PC-3 (cell line): ENCODE measurements at regions not wholly inside any gene's neighbourhood (a gene's known extent, or its start where the extent isn't known, plus 50 kb on each side); places are given as distances from the start of the nearest gene placed in this dataset.

Experiments used
- ATAC-seq: fragments of 200-7000 bp; cut with Tn5 transposase; 2 replicates; pipeline ENCODE4 v1.9.1; 2020; ENCODE audit warnings: mild to moderate bottlenecking, moderate library complexity
- BruUV-seq: library from RNA; stranded (reverse); fragments of 400-500 nt; replicated peaks from 2 replicates; lab custom pipeline; 2021; lab: Mats Ljungman, UMichigan
- CTCF ChIA-PET: fragments of 300-600 bp; sonication (Branson Sonifier 250); formaldehyde crosslinking; loops from one replicate; lab custom pipeline; 2022; ENCODE audit warnings: antibody characterized with exemption; lab: Charles Lee
- POLR2A ChIA-PET: fragments of 300-600 bp; sonication (Branson Sonifier 250); formaldehyde crosslinking; loops from one replicate; lab custom pipeline; 2022; ENCODE audit warnings: antibody characterized with exemption; ENCODE audit not compliant: unreplicated experiment; lab: Charles Lee
- DNase-seq: peaks from one replicate; pipeline ENCODE4 v3.0.0-alpha.2; 2015
- H2AFZ ChIP-seq: fragments of 300-600 bp; sonication (generic); 2 replicates; pipeline ENCODE4 v1.6.0; 2016; ENCODE audit warnings: antibody characterized with exemption, low read length
- H3F3A ChIP-seq: fragments of 300-600 bp; sonication (generic); one replicate; pipeline ENCODE4 v1.6.0; 2017; ENCODE audit warnings: antibody characterized with exemption, low read length, control low read depth, mild to moderate bottlenecking; ENCODE audit not compliant: unreplicated experiment
- H3K27ac ChIP-seq: fragments of 300-600 bp; sonication (generic); 2 replicates; pipeline ENCODE4 v1.5.1; 2016; ENCODE audit warnings: mild to moderate bottlenecking, low read length
- H3K27me3 ChIP-seq: fragments of 300-600 bp; sonication (generic); 2 replicates; pipeline ENCODE4 v1.6.1; 2016; ENCODE audit warnings: low read length, mixed read lengths
- H3K36me3 ChIP-seq: fragments of 300-600 bp; sonication (generic); 2 replicates; pipeline ENCODE4 v1.6.1; 2016; ENCODE audit warnings: low read depth, mixed run types, low read length, mixed read lengths
- H3K4me1 ChIP-seq: fragments of 300-600 bp; sonication (generic); 2 replicates; pipeline ENCODE4 v1.5.1; 2016; ENCODE audit warnings: low read length; ENCODE audit not compliant: insufficient read depth
- H3K4me2 ChIP-seq: fragments of 300-600 bp; sonication (generic); 2 replicates; pipeline ENCODE4 v1.6.0; 2016; ENCODE audit warnings: low read length
- H3K4me3 ChIP-seq: fragments of 300-600 bp; sonication (generic); 2 replicates; pipeline ENCODE4 v1.5.1; 2016; ENCODE audit warnings: mild to moderate bottlenecking, low read length, mixed read lengths
- H3K79me2 ChIP-seq: fragments of 300-600 bp; sonication (generic); 2 replicates; pipeline ENCODE4 v1.6.1; 2017; ENCODE audit warnings: low read length, mixed read lengths
- H3K9ac ChIP-seq: fragments of 300-600 bp; sonication (generic); 2 replicates; pipeline ENCODE4 v1.6.0; 2016; ENCODE audit warnings: mild to moderate bottlenecking, low read length
- H3K9me2 ChIP-seq: fragments of 300-600 bp; sonication (generic); replicated peaks from 2 replicates; pipeline ENCODE4 v1.6.1; 2016; ENCODE audit warnings: mixed run types, low read length, mixed read lengths
- H3K9me3 ChIP-seq: fragments of 300-600 bp; sonication (generic); 2 replicates; pipeline ENCODE4 v1.6.1; 2016; ENCODE audit warnings: low read length, mixed read lengths
- H4K20me1 ChIP-seq: fragments of 300-600 bp; sonication (generic); 2 replicates; pipeline ENCODE4 v1.6.1; 2016; ENCODE audit warnings: low read length, mixed read lengths
- EZH2 ChIP-seq: fragments of 300-600 bp; sonication (generic); IDR thresholded peaks from one replicate; pipeline ENCODE4 v1.6.1; 2017; ENCODE audit warnings: antibody characterized with exemption, mild to moderate bottlenecking, low read length; ENCODE audit not compliant: unreplicated experiment
- EZH2phosphoT487 ChIP-seq: fragments of 300-600 bp; sonication (generic); IDR thresholded peaks from 2 replicates; pipeline ENCODE4 v1.6.1; 2018; ENCODE audit warnings: mild to moderate bottlenecking, antibody characterized with exemption, low read length, borderline replicate concordance
- intact Hi-C: fragments of 100-400 bp; cut with micrococcal nuclease; formaldehyde crosslinking; loops from 2 replicates; pipeline ENCODE4 v1.9.0; 2023
- TF ChIP-seq, protein P1 (sequence below): fragments of 300-600 bp; sonication (generic); conservative IDR thresholded peaks from 2 replicates; pipeline ENCODE4 v1.5.1; 2017; ENCODE audit warnings: antibody characterized with exemption, low read depth, mild to moderate bottlenecking, low read length

DNA sequence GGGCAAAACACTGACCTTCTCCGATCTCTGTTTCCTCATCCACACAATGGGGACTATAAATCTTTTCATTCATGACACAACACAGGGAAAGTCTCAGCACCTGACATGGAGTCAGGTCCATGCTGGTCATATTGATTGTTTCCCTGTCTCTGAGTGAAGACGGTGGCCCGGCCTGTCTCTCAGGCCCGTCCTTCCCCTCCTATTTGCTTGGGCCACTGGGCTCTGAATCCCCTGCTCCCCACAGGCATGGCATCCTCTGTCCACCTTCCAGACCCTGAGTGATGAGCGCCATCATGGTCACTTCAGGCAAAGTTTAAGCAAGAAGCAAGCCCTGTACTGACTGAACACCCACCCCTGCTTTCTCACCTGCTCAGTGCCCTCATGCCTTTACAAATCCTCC is 113.3 kb upstream of the ALX4 start:
- intact Hi-C loops, result no loop called here
- H3K36me3 ChIP-seq, result no peaks in the 10 kb centered on the region
- no peak overlapping the region for H2AFZ ChIP-seq
- no peak for ATAC-seq
- ChIA-PET CTCF (no interaction called here), POLR2A (no interaction called here)
- H3K4me1 ChIP-seq, result no peaks in the 10 kb centered on the region
- DNase-seq, result no peak
- H3K4me3 ChIP-seq, result no peak overlapping the region
- no peak for TF ChIP-seq EZH2phosphoT487
- no peaks in the 10 kb centered on the region for H3K9me3 ChIP-seq
- no peaks in the 10 kb centered on the region for H3K79me2 ChIP-seq
- no peaks in the 10 kb centered on the region for H3F3A ChIP-seq
- H3K9ac ChIP-seq, result no peak overlapping the region
- H3K27me3 ChIP-seq, result peaks cover 12% of the 10 kb centered on the region
- no peaks in the 10 kb centered on the region for H4K20me1 ChIP-seq
- H3K4me2 ChIP-seq, result no peak overlapping the region
- H3K27ac ChIP-seq, result no peak overlapping the region
- BruUV-seq, result no TSS peak
- H3K9me2 ChIP-seq, result no peaks in the 10 kb centered on the region

- ATAC-seq, result no peak
- DNase-seq, result peak; percentile 14
- Histone ChIP-seq H3F3A (no peaks in the 10 kb centered on the region), H3K27me3 (peaks cover 11% of the 10 kb centered on the region), H3K9me2 (no peaks in the 10 kb centered on the region), H3K36me3 (no peaks in the 10 kb centered on the region), H3K4me2 (no peak overlapping the region), H3K27ac (no peak overlapping the region), H3K79me2 (no peaks in the 10 kb centered on the region), H4K20me1 (no peaks in the 10 kb centered on the region), H2AFZ (no peak overlapping the region), H3K4me1 (no peaks in the 10 kb centered on the region), H3K9me3 (no peaks in the 10 kb centered on the region), H3K4me3 (no peak overlapping the region), H3K9ac (no peak overlapping the region)
- BruUV-seq, result no TSS peak
- POLR2A ChIA-PET, result no interaction called here
- intact Hi-C loops, result no loop called here
- CTCF ChIA-PET, result no interaction called here
- TF ChIP-seq, protein P1, sequence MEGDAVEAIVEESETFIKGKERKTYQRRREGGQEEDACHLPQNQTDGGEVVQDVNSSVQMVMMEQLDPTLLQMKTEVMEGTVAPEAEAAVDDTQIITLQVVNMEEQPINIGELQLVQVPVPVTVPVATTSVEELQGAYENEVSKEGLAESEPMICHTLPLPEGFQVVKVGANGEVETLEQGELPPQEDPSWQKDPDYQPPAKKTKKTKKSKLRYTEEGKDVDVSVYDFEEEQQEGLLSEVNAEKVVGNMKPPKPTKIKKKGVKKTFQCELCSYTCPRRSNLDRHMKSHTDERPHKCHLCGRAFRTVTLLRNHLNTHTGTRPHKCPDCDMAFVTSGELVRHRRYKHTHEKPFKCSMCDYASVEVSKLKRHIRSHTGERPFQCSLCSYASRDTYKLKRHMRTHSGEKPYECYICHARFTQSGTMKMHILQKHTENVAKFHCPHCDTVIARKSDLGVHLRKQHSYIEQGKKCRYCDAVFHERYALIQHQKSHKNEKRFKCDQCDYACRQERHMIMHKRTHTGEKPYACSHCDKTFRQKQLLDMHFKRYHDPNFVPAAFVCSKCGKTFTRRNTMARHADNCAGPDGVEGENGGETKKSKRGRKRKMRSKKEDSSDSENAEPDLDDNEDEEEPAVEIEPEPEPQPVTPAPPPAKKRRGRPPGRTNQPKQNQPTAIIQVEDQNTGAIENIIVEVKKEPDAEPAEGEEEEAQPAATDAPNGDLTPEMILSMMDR, result no peak
- TF ChIP-seq EZH2 (no peak), EZH2phosphoT487 (no peak)
Measured at GRCh38 chr11:44424841-44425240, 114.9 kb upstream of the ALX4 start.

GRCh38 chr11:44426119-44426518 is 116.2 kb upstream of the ALX4 start:
- BruUV-seq, result no TSS peak
- Histone ChIP-seq H3K4me1 (no peaks in the 10 kb centered on the region), H3F3A (no peaks in the 10 kb centered on the region), H3K9ac (no peak overlapping the region), H3K79me2 (no peaks in the 10 kb centered on the region), H3K4me2 (no peak overlapping the region), H3K9me3 (no peaks in the 10 kb centered on the region), H3K36me3 (no peaks in the 10 kb centered on the region), H3K27ac (no peak overlapping the region), H3K9me2 (no peaks in the 10 kb centered on the region), H4K20me1 (no peaks in the 10 kb centered on the region), H2AFZ (no peak overlapping the region), H3K4me3 (no peak overlapping the region), H3K27me3 (peaks cover 15% of the 10 kb centered on the region)
- ChIA-PET CTCF (no interaction called here), POLR2A (no interaction called here)
- intact Hi-C loops, result no loop called here
- TF ChIP-seq, protein P1, result no peak
- TF ChIP-seq EZH2 (no peak), EZH2phosphoT487 (no peak)
- no peak for DNase-seq
- ATAC-seq, result no peak
